SK-N-SH (cell line): ENCODE measurements at regions not wholly inside any gene's neighbourhood (a gene's known extent, or its start where the extent isn't known, plus 50 kb on each side); places are given as distances from the start of the nearest gene placed in this dataset.

Experiments used
- CTCF ChIA-PET: fragments of 300-600, 350-600 bp; formaldehyde crosslinking; extraction: SDS; loops from one replicate; lab custom pipeline; 2021; lab: Yijun Ruan, JAX
- POLR2A ChIA-PET: fragments of 350-600 bp; sonication (Branson Sonifier 250); formaldehyde crosslinking; extraction: SDS; loops from one replicate; lab custom pipeline; 2020; ENCODE audit warnings: antibody characterized with exemption, inconsistent platforms; lab: Yijun Ruan, JAX
- DNase-seq: peaks from one replicate; pipeline ENCODE4 v3.0.0; 2012
- H2AFZ ChIP-seq: fragments of 200-600 bp; sonication (generic); 2 replicates; pipeline ENCODE4 v1.8.1; 2016; ENCODE audit warnings: antibody characterized with exemption, mild to moderate bottlenecking, low read depth
- H3F3A ChIP-seq: fragments of 200-600 bp; sonication (generic); replicated peaks from 2 replicates; pipeline ENCODE3; 2016; ENCODE audit warnings: antibody characterized with exemption, mild to moderate bottlenecking; ENCODE audit not compliant: insufficient read depth
- H3K27ac ChIP-seq, 2 experiments: fragments of 200-500 bp in 1 of 2; fragments of 200-600 bp in 1 of 2; sonication (Bioruptor generic) in 1 of 2; sonication (generic), shearing (Covaris generic) in 1 of 2; 2 replicates each; pipeline versions ENCODE4 v1.5.1 to v1.6.1; 2014 to 2016; ENCODE audit warnings: low read depth in 2 of 2, inconsistent platforms in 1 of 2, low read length in 1 of 2, mild to moderate bottlenecking in 1 of 2, mixed read lengths in 1 of 2
- H3K27me3 ChIP-seq: fragments of 200-600 bp; sonication (generic), shearing (Covaris generic); 2 replicates; pipeline ENCODE4 v1.6.1; 2016; ENCODE audit warnings: mixed run types; ENCODE audit not compliant: insufficient read depth
- H3K36me3 ChIP-seq, 2 experiments: fragments of 200-500 bp in 1 of 2; fragments of 200-600 bp in 1 of 2; sonication (Bioruptor generic) in 1 of 2; sonication (generic) in 1 of 2; replicated peaks in 1 of 2; 2 replicates each; pipeline versions ENCODE3 to v1.5.1; 2014 to 2016; ENCODE audit warnings: low read length in 1 of 2, mild to moderate bottlenecking in 1 of 2; ENCODE audit not compliant: insufficient read depth in 2 of 2, control insufficient read depth in 1 of 2
- H3K4me1 ChIP-seq, 2 experiments: fragments of 200-500 bp in 1 of 2; fragments of 200-600 bp in 1 of 2; sonication (Bioruptor generic) in 1 of 2; sonication (generic), shearing (Covaris generic) in 1 of 2; 2 replicates each; pipeline versions ENCODE4 v1.5.1 to v1.6.1; 2014 to 2016; ENCODE audit warnings: low read depth in 1 of 2, low read length in 1 of 2, mixed run types in 1 of 2; ENCODE audit not compliant: insufficient read depth in 2 of 2, control insufficient read depth in 1 of 2
- H3K4me2 ChIP-seq: fragments of 200-600 bp; sonication (generic), shearing (Covaris generic); 2 replicates; pipeline ENCODE4 v1.6.1; 2017; ENCODE audit warnings: mixed run types
- H3K4me3 ChIP-seq, 2 experiments: fragments of 200-500 bp in 1 of 2; fragments of 200-600 bp in 1 of 2; sonication (Bioruptor generic) in 1 of 2; sonication (generic), shearing (Covaris generic) in 1 of 2; 2 replicates each; pipeline versions ENCODE4 v1.5.1 to v1.8.1; 2014 to 2016; ENCODE audit warnings: low read depth in 2 of 2, inconsistent platforms in 1 of 2, low read length in 1 of 2, mild to moderate bottlenecking in 1 of 2, mixed read lengths in 1 of 2, moderate library complexity in 1 of 2
- H3K79me2 ChIP-seq: fragments of 200-600 bp; sonication (generic); 2 replicates; pipeline ENCODE4 v1.8.1; 2017; ENCODE audit warnings: mild to moderate bottlenecking; ENCODE audit not compliant: insufficient read depth
- H3K9ac ChIP-seq: fragments of 200-600 bp; sonication (generic); 2 replicates; pipeline ENCODE4 v1.6.1; 2017; ENCODE audit warnings: mixed run types
- H3K9me2 ChIP-seq: fragments of 200-600 bp; sonication (generic); 2 replicates; pipeline ENCODE4 v1.6.1; 2017; ENCODE audit warnings: mixed run types
- H3K9me3 ChIP-seq: fragments of 200-600 bp; sonication (generic); 2 replicates; pipeline ENCODE4 v1.6.1; 2017; ENCODE audit warnings: mixed run types, mild to moderate bottlenecking, moderate library complexity
- H4K20me1 ChIP-seq: fragments of 200-600 bp; sonication (generic); 2 replicates; pipeline ENCODE4 v1.6.1; 2017; ENCODE audit warnings: mild to moderate bottlenecking, mixed run types; ENCODE audit not compliant: insufficient read depth
- ELF1 ChIP-seq: IDR thresholded peaks from 2 replicates; pipeline ENCODE4 v1.4.0; 2012
- FOSL2 ChIP-seq: IDR thresholded peaks from 2 replicates; pipeline ENCODE4 v1.4.0; 2012; ENCODE audit warnings: low read depth, mild to moderate bottlenecking, moderate library complexity, borderline replicate concordance
- GABPA ChIP-seq: IDR thresholded peaks from 2 replicates; pipeline ENCODE4 v1.4.0; 2012; ENCODE audit warnings: low read depth, mild to moderate bottlenecking
- GATA2 ChIP-seq: sonication (generic); formaldehyde crosslinking; IDR thresholded peaks from 2 replicates; pipeline ENCODE4 v1.5.0; 2020; ENCODE audit warnings: mild to moderate bottlenecking, missing genetic modification reagents
- MAX ChIP-seq: IDR thresholded peaks from 2 replicates; pipeline ENCODE4 v1.4.0; 2012; ENCODE audit warnings: low read depth
- MEF2A ChIP-seq: IDR thresholded peaks from 2 replicates; pipeline ENCODE4 v1.4.0; 2012; ENCODE audit warnings: low read depth, borderline replicate concordance
- REST ChIP-seq: IDR thresholded peaks from 2 replicates; pipeline ENCODE4 v1.6.1; 2012; ENCODE audit warnings: mild to moderate bottlenecking, low read depth, low read length, moderate library complexity
- RXRA ChIP-seq: IDR thresholded peaks from 2 replicates; pipeline ENCODE4 v1.4.0; 2012; ENCODE audit warnings: low read depth, mild to moderate bottlenecking, borderline replicate concordance
- SMC3 ChIP-seq: IDR thresholded peaks from 2 replicates; pipeline ENCODE4 v1.6.1; 2012; ENCODE audit warnings: low read depth, low read length, improper control_type of control experiment
- TEAD4 ChIP-seq: IDR thresholded peaks from 2 replicates; pipeline ENCODE4 v1.4.0; 2012; ENCODE audit warnings: mild to moderate bottlenecking, borderline replicate concordance; ENCODE audit not compliant: insufficient read depth
- WGBS: methylation state at CpG from one replicate; pipeline ENCODE4 v1.1.6; 2017; ENCODE audit warnings: low lambda C conversion rate; 5-methylcytosine and 5-hydroxymethylcytosine counted together
- TF ChIP-seq, protein P1 (sequence below): fragments of 200-600 bp; sonication (generic); IDR thresholded peaks from 2 replicates; pipeline ENCODE4 v1.6.1; 2017; ENCODE audit warnings: antibody characterized with exemption, mild to moderate bottlenecking, moderate library complexity
- TF ChIP-seq, protein P2 (sequence below): IDR thresholded peaks from 2 replicates; pipeline ENCODE4 v1.4.0; 2012; ENCODE audit warnings: low read depth, borderline replicate concordance

- H3K9me2 ChIP-seq = no peaks in the 10 kb centered on the region
- WGBS = 48% methylated on average over 5 of the region's 5 CpGs
- no peaks in the 10 kb centered on the region for H4K20me1 ChIP-seq
- no peak overlapping the region for H3K27ac ChIP-seq
- no peaks in the 10 kb centered on the region for H3K9me3 ChIP-seq
- H3K4me2 ChIP-seq = no peak overlapping the region
- no peak for DNase-seq
- POLR2A ChIA-PET = no interaction called here
- TF ChIP-seq ELF1 (no peak), MAX (no peak), MEF2A (no peak), REST (no peak), FOSL2 (no peak)
- TF ChIP-seq, protein P1, sequence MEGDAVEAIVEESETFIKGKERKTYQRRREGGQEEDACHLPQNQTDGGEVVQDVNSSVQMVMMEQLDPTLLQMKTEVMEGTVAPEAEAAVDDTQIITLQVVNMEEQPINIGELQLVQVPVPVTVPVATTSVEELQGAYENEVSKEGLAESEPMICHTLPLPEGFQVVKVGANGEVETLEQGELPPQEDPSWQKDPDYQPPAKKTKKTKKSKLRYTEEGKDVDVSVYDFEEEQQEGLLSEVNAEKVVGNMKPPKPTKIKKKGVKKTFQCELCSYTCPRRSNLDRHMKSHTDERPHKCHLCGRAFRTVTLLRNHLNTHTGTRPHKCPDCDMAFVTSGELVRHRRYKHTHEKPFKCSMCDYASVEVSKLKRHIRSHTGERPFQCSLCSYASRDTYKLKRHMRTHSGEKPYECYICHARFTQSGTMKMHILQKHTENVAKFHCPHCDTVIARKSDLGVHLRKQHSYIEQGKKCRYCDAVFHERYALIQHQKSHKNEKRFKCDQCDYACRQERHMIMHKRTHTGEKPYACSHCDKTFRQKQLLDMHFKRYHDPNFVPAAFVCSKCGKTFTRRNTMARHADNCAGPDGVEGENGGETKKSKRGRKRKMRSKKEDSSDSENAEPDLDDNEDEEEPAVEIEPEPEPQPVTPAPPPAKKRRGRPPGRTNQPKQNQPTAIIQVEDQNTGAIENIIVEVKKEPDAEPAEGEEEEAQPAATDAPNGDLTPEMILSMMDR = no peak
- TF ChIP-seq, protein P2, sequence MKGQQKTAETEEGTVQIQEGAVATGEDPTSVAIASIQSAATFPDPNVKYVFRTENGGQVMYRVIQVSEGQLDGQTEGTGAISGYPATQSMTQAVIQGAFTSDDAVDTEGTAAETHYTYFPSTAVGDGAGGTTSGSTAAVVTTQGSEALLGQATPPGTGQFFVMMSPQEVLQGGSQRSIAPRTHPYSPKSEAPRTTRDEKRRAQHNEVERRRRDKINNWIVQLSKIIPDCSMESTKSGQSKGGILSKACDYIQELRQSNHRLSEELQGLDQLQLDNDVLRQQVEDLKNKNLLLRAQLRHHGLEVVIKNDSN = no peak
- H3K9ac ChIP-seq = no peak overlapping the region
- no peaks in the 10 kb centered on the region for H3F3A ChIP-seq
- H3K4me3 ChIP-seq = no peak overlapping the region
- CTCF ChIA-PET = no interaction called here
- H2AFZ ChIP-seq = no peak overlapping the region
- no peaks in the 10 kb centered on the region for H3K27me3 ChIP-seq
- no peaks in the 10 kb centered on the region for H3K4me1 ChIP-seq
- no peaks in the 10 kb centered on the region for H3K79me2 ChIP-seq
- no peaks in the 10 kb centered on the region for H3K36me3 ChIP-seq
Measured at GRCh38 chrX:113892891-113893290, 691.0 kb upstream of the HTR2C start.

GRCh38 chrX:113892401-113892800 lies 691.5 kb upstream of the HTR2C start:
- POLR2A ChIA-PET = no interaction called here
- TF ChIP-seq RXRA (no peak), GATA2 (CRISPR knock-in tag) (no peak), SMC3 (no peak), TEAD4 (no peak), GABPA (no peak)
- no peaks in the 10 kb centered on the region for H3K9me2 ChIP-seq

More at GRCh38 chrX:113892401-113892800, 691.5 kb upstream of the HTR2C start:
- H3K9me3 ChIP-seq = no peaks in the 10 kb centered on the region
- H3K4me1 ChIP-seq = no peaks in the 10 kb centered on the region
- no peak overlapping the region for H3K27ac ChIP-seq
- H3K4me3 ChIP-seq = no peak overlapping the region
- DNase-seq = no peak
- CTCF ChIA-PET = interaction anchor here (0.6 kb wide), 1 partner anchor 264 kb away, joined by 3 read pairs; no protein-coding TSS in a partner anchor
- H3K4me2 ChIP-seq = no peak overlapping the region
- no peak overlapping the region for H2AFZ ChIP-seq
- H3F3A ChIP-seq = no peaks in the 10 kb centered on the region
- 37% methylated on average over 1 of the region's 1 CpG for WGBS
- H3K36me3 ChIP-seq = no peaks in the 10 kb centered on the region
- H3K79me2 ChIP-seq = no peaks in the 10 kb centered on the region
- no peak overlapping the region for H3K9ac ChIP-seq
- H3K27me3 ChIP-seq = no peaks in the 10 kb centered on the region
- no peaks in the 10 kb centered on the region for H4K20me1 ChIP-seq
